HepG2 (cell line): ENCODE measurements at regions not wholly inside any gene's neighbourhood (a gene's known extent, or its start where the extent isn't known, plus 50 kb on each side); places are given as distances from the start of the nearest gene placed in this dataset.

Source experiments
- ATAC-seq: fragments of 200-7000 bp; cut with Tn5 transposase; 3 replicates; pipeline ENCODE4 v1.9.1; 2020; ENCODE audit warnings: mild to moderate bottlenecking, moderate library complexity
- BruUV-seq: library from RNA; stranded (reverse); fragments of 400-500 nt; replicated peaks from 2 replicates; lab custom pipeline; 2021; lab: Mats Ljungman, UMichigan
- CTCF ChIA-PET: fragments of 300-600 bp; formaldehyde crosslinking; extraction: SDS; loops from one replicate; lab custom pipeline; 2021; ENCODE audit warnings: low total read pairs, inconsistent platforms, low intra/inter-chr PET ratio; lab: Yijun Ruan, JAX
- POLR2A ChIA-PET: fragments of 350-600 bp; sonication (Branson Sonifier 250); formaldehyde crosslinking; loops from one replicate; lab custom pipeline; 2020; ENCODE audit warnings: antibody characterized with exemption, inconsistent platforms; lab: Yijun Ruan, JAX
- DNase-seq: peaks from one replicate; pipeline ENCODE4 v3.0.0-alpha.2; 2015; ENCODE audit warnings: low spot score
- FAIRE-seq: peaks from 3 replicates; lab custom pipeline; 2011; peaks lifted over from hg19 to GRCh38; lab: Jason Lieb, UNC
- H2AFZ ChIP-seq: one replicate; pipeline ENCODE4 v1.6.1; 2011; ENCODE audit warnings: low read length, inconsistent platforms
- H3K27ac ChIP-seq: fragments of 300-600 bp; 3 replicates; pipeline ENCODE4 v1.8.0; 2011; ENCODE audit warnings: mixed run types, mild to moderate bottlenecking, mixed read lengths, low read length, inconsistent platforms; ENCODE audit not compliant: insufficient read depth; ENCODE audit errors: extremely low read length
- H3K27me3 ChIP-seq, 2 experiments: fragments of 200-600 bp in 1 of 2; 2 replicates in 1 of 2; 3 replicates in 1 of 2; pipeline versions ENCODE4 v1.6.0 to v1.8.0; 2011; ENCODE audit warnings: low read length in 2 of 2, mild to moderate bottlenecking in 2 of 2, moderate library complexity in 2 of 2, inconsistent platforms in 1 of 2; ENCODE audit not compliant: insufficient read depth in 2 of 2, control insufficient read depth in 1 of 2
- H3K36me3 ChIP-seq, 2 experiments: fragments of 200-600 bp in 1 of 2; replicated peaks in 1 of 2; 2 replicates in 1 of 2; 3 replicates in 1 of 2; pipeline versions ENCODE4 v1.5.1 to v1.8.0; 2011; ENCODE audit warnings: low read length in 2 of 2, inconsistent platforms in 1 of 2; ENCODE audit not compliant: insufficient read depth in 2 of 2, control insufficient read depth in 1 of 2
- H3K4me1 ChIP-seq: 2 replicates; pipeline ENCODE4 v1.5.1; 2012; ENCODE audit warnings: low read length, inconsistent platforms; ENCODE audit not compliant: insufficient read depth
- H3K4me2 ChIP-seq: 2 replicates; pipeline ENCODE4 v1.6.0; 2011; ENCODE audit warnings: low read depth, low read length, inconsistent platforms
- H3K4me3 ChIP-seq, 3 experiments: fragments of 200-600 bp in 1 of 3; sonication (generic), shearing (Covaris generic) in 1 of 3; replicated peaks in 1 of 3; 2 replicates each; pipeline ENCODE4 v1.5.1; 2011 to 2016; ENCODE audit warnings: low read length in 3 of 3, inconsistent platforms in 2 of 3, low read depth in 2 of 3, mild to moderate bottlenecking in 2 of 3, control low read depth in 1 of 3, mixed read lengths in 1 of 3; ENCODE audit not compliant: insufficient read depth in 1 of 3
- H3K79me2 ChIP-seq: one replicate; pipeline ENCODE4 v1.6.1; 2011; ENCODE audit warnings: low read length, inconsistent platforms; ENCODE audit not compliant: insufficient read depth
- H3K9ac ChIP-seq: 2 replicates; pipeline ENCODE4 v1.6.0; 2011; ENCODE audit warnings: mild to moderate bottlenecking, low read depth, low read length, inconsistent platforms; ENCODE audit not compliant: insufficient read depth
- H3K9me3 ChIP-seq: 2 replicates; pipeline ENCODE4 v1.5.1; 2012; ENCODE audit warnings: mild to moderate bottlenecking, low read length
- H4K20me1 ChIP-seq: 2 replicates; pipeline ENCODE4 v1.6.0; 2011; ENCODE audit warnings: inconsistent platforms, mild to moderate bottlenecking, low read length, moderate library complexity; ENCODE audit not compliant: insufficient read depth
- ARNT ChIP-seq: fragments of 450-650 bp; IDR thresholded peaks from 2 replicates; pipeline ENCODE4 v1.6.1; 2017
- CBFB ChIP-seq: sonication (generic); formaldehyde crosslinking; IDR thresholded peaks from 2 replicates; pipeline ENCODE4 v1.4.0; 2020; ENCODE audit warnings: missing genetic modification reagents
- EEA1 ChIP-seq: sonication (generic); formaldehyde crosslinking; IDR thresholded peaks from 2 replicates; pipeline ENCODE4 v1.5.1; 2020; ENCODE audit warnings: mild to moderate bottlenecking, missing genetic modification reagents, borderline replicate concordance
- FOXK2 ChIP-seq: fragments of 450-650 bp; IDR thresholded peaks from 2 replicates; pipeline ENCODE4 v1.6.1; 2016
- HHEX ChIP-seq: IDR thresholded peaks from 2 replicates; pipeline ENCODE4 v1.6.1; 2016; ENCODE audit warnings: control low read depth
- MED8 ChIP-seq: sonication (generic); formaldehyde crosslinking; IDR thresholded peaks from 2 replicates; pipeline ENCODE4 v1.8.1; 2023; ENCODE audit warnings: mild to moderate bottlenecking, missing genetic modification reagents; ENCODE audit not compliant: insufficient replicate concordance
- TSC22D2 ChIP-seq: sonication (generic); formaldehyde crosslinking; IDR thresholded peaks from 2 replicates; pipeline ENCODE4 v1.5.1; 2020; ENCODE audit warnings: missing genetic modification reagents, mild to moderate bottlenecking, borderline replicate concordance
- ZNF333 ChIP-seq: sonication (generic); formaldehyde crosslinking; IDR thresholded peaks from 2 replicates; pipeline ENCODE4 v1.4.0; 2020; ENCODE audit warnings: mild to moderate bottlenecking, missing genetic modification reagents, borderline replicate concordance
- WGBS: methylation state at CpG from one replicate; pipeline ENCODE4 v1.1.6; 2017; ENCODE audit warnings: low lambda C conversion rate; 5-methylcytosine and 5-hydroxymethylcytosine counted together
- in situ Hi-C: cut with HindIII; loops from 2 replicates; pipeline ENCODE4 v1.10.0; 2017; ENCODE audit warnings: low pct_unique_long_range_greater_than_20kb; ENCODE audit not compliant: extremely low pct_ligation_motif_present
- intact Hi-C: fragments of 100-400 bp; cut with micrococcal nuclease; formaldehyde crosslinking; loops from one replicate; pipeline ENCODE4 v1.10.0; 2022; ENCODE audit not compliant: unreplicated experiment
- TF ChIP-seq, protein P1 (sequence below): sonication (generic); formaldehyde crosslinking; IDR thresholded peaks from 2 replicates; pipeline ENCODE4 v1.8.1; 2023; ENCODE audit warnings: mild to moderate bottlenecking, moderate library complexity, missing genetic modification reagents
- TF ChIP-seq, protein P2 (sequence below): sonication (generic); formaldehyde crosslinking; IDR thresholded peaks from 2 replicates; pipeline ENCODE4 v1.4.0; 2020; ENCODE audit warnings: missing genetic modification reagents, borderline replicate concordance
- TF ChIP-seq, protein P3 (sequence below): sonication (generic); formaldehyde crosslinking; IDR thresholded peaks from 2 replicates; pipeline ENCODE4 v1.4.0; 2020; ENCODE audit warnings: missing genetic modification reagents
- TF ChIP-seq, protein P4 (sequence below): sonication (generic); formaldehyde crosslinking; IDR thresholded peaks from 2 replicates; pipeline ENCODE4 v1.4.0; 2020; ENCODE audit warnings: missing genetic modification reagents

DNA sequence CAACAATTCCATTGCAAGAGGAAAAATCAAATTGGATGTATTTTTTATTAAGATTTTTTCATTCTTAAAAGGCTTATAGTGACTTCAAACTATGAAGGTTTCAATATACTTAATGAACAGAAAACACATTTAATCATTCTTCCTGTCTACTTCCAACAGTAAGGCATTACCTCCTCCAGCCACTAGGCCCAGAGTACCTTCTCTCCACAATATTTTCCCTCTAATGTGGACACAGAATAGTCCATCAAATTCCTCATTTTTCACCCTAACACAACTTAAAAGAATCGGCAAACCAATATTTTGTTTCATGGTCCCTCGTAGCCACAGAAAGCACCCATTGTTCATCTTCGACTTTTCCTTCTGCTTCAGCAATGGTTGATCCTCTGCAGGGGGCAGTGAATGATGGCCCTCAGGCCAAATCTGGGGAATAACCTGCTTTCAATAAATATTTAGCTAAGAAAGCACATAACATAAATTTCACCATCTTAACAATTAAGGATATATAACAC is 335.4 kb upstream of the ID4 start:
- Histone ChIP-seq H3K27me3 (no peaks in the 10 kb centered on the region), H3K4me2 (no peak overlapping the region), H3K27ac (no peak overlapping the region), H2AFZ (no peak overlapping the region), H3K4me1 (no peaks in the 10 kb centered on the region), H3K36me3 (no peaks in the 10 kb centered on the region), H3K9ac (no peak overlapping the region), H4K20me1 (no peaks in the 10 kb centered on the region), H3K4me3 (no peak overlapping the region), H3K9me3 (peaks cover 44% of the 10 kb centered on the region), H3K79me2 (no peaks in the 10 kb centered on the region)
- no TSS peak for BruUV-seq
- ChIA-PET CTCF (no interaction called here), POLR2A (no interaction called here)
- ATAC-seq (no peak), FAIRE-seq (no peak), DNase-seq (no peak)
- intact Hi-C loops, result no loop called here
- in situ Hi-C loops, result no loop called here
- WGBS, result 29% methylated on average over 3 of the region's 3 CpGs
- no peak for TF ChIP-seq EEA1 (CRISPR knock-in tag)
- TF ChIP-seq ARNT, result no peak
- TF ChIP-seq, protein P1, sequence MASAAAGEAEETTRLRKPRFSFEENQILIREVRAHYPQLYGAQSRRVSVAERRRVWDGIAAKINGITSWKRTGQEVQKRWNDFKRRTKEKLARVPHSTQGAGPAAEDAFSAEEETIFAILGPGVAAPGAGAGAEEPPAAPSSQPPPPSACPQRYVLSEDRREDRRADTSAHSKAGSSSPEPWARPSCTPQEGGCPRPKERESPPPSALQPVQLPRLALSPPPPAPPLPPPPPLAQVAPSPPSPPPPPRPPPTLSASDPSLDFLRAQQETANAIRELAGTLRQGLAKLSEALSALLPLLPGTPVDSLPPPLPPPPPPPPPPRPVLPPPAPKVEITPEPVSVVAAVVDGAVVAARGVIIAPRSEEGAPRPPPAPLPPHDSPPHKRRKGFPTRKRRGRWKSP, result no peak
- TF ChIP-seq CBFB, result no peak
- no peak for TF ChIP-seq FOXK2
- TF ChIP-seq, protein P2, sequence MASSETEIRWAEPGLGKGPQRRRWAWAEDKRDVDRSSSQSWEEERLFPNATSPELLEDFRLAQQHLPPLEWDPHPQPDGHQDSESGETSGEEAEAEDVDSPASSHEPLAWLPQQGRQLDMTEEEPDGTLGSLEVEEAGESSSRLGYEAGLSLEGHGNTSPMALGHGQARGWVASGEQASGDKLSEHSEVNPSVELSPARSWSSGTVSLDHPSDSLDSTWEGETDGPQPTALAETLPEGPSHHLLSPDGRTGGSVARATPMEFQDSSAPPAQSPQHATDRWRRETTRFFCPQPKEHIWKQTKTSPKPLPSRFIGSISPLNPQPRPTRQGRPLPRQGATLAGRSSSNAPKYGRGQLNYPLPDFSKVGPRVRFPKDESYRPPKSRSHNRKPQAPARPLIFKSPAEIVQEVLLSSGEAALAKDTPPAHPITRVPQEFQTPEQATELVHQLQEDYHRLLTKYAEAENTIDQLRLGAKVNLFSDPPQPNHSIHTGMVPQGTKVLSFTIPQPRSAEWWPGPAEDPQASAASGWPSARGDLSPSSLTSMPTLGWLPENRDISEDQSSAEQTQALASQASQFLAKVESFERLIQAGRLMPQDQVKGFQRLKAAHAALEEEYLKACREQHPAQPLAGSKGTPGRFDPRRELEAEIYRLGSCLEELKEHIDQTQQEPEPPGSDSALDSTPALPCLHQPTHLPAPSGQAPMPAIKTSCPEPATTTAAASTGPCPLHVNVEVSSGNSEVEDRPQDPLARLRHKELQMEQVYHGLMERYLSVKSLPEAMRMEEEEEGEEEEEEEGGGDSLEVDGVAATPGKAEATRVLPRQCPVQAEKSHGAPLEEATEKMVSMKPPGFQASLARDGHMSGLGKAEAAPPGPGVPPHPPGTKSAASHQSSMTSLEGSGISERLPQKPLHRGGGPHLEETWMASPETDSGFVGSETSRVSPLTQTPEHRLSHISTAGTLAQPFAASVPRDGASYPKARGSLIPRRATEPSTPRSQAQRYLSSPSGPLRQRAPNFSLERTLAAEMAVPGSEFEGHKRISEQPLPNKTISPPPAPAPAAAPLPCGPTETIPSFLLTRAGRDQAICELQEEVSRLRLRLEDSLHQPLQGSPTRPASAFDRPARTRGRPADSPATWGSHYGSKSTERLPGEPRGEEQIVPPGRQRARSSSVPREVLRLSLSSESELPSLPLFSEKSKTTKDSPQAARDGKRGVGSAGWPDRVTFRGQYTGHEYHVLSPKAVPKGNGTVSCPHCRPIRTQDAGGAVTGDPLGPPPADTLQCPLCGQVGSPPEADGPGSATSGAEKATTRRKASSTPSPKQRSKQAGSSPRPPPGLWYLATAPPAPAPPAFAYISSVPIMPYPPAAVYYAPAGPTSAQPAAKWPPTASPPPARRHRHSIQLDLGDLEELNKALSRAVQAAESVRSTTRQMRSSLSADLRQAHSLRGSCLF (CRISPR knock-in tag), result no peak
- TF ChIP-seq, protein P3, sequence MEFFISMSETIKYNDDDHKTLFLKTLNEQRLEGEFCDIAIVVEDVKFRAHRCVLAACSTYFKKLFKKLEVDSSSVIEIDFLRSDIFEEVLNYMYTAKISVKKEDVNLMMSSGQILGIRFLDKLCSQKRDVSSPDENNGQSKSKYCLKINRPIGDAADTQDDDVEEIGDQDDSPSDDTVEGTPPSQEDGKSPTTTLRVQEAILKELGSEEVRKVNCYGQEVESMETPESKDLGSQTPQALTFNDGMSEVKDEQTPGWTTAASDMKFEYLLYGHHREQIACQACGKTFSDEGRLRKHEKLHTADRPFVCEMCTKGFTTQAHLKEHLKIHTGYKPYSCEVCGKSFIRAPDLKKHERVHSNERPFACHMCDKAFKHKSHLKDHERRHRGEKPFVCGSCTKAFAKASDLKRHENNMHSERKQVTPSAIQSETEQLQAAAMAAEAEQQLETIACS (CRISPR knock-in tag), result no peak
- no peak for TF ChIP-seq MED8 (CRISPR knock-in tag)
- TF ChIP-seq TSC22D2 (CRISPR knock-in tag), result no peak
- TF ChIP-seq HHEX (CRISPR knock-in tag), result no peak
- no peak for TF ChIP-seq ZNF333 (CRISPR knock-in tag)
- TF ChIP-seq, protein P4, sequence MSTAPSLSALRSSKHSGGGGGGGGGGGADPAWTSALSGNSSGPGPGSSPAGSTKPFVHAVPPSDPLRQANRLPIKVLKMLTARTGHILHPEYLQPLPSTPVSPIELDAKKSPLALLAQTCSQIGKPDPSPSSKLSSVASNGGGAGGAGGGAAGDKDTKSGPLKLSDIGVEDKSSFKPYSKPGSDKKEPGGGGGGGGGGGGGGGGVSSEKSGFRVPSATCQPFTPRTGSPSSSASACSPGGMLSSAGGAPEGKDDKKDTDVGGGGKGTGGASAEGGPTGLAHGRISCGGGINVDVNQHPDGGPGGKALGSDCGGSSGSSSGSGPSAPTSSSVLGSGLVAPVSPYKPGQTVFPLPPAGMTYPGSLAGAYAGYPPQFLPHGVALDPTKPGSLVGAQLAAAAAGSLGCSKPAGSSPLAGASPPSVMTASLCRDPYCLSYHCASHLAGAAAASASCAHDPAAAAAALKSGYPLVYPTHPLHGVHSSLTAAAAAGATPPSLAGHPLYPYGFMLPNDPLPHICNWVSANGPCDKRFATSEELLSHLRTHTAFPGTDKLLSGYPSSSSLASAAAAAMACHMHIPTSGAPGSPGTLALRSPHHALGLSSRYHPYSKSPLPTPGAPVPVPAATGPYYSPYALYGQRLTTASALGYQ (CRISPR knock-in tag), result no peak
